Neural progenitor cell (in vitro differentiated cells): ENCODE measurements at regions not wholly inside any gene's neighbourhood (a gene's known extent, or its start where the extent isn't known, plus 50 kb on each side); places are given as distances from the start of the nearest gene placed in this dataset.

Experiments used
- CTCF ChIP-seq: fragments of 200-600 bp; sonication (generic); IDR thresholded peaks from 2 replicates; pipeline ENCODE4 v1.5.1; 2017; ENCODE audit warnings: antibody characterized with exemption, mild to moderate bottlenecking
- EZH2 ChIP-seq: fragments of 200-600 bp; sonication (generic); IDR thresholded peaks from 2 replicates; pipeline ENCODE4 v1.6.1; 2017; ENCODE audit warnings: antibody characterized with exemption, mild to moderate bottlenecking, moderate library complexity
- EZH2phosphoT487 ChIP-seq: fragments of 200-600 bp; sonication (generic); IDR thresholded peaks from 2 replicates; pipeline ENCODE4 v1.6.1; 2017; ENCODE audit warnings: antibody characterized with exemption

- no peak for TF ChIP-seq CTCF
- TF ChIP-seq EZH2: no peak
- no peak for TF ChIP-seq EZH2phosphoT487
These were observed 680.5 kb downstream of the MECOM start for GRCh38 chr3:168983046-168983445.
